Stomach (tissue), 4 donors: ENCODE measurements at regions not wholly inside any gene's neighbourhood (a gene's known extent, or its start where the extent isn't known, plus 50 kb on each side); places are given as distances from the start of the nearest gene placed in this dataset.
"Not testable (repeated sequence)": the region's sequence is repeated elsewhere in the genome, so short reads cannot be mapped to it uniquely, and the experiment has no call there.

Experiments
- CTCF ChIP-seq, 7 experiments: fragments of 450-650 bp in 4 of 7; fragments of 200-600 bp in 3 of 7; sonication (generic) in 3 of 7; IDR thresholded peaks; one replicate each; pipeline ENCODE4 v1.5.1; 2016 to 2019; ENCODE audit warnings: antibody characterized with exemption in 7 of 7, control low read depth in 2 of 7, mild to moderate bottlenecking in 1 of 7
- EP300 ChIP-seq: sonication (generic); formaldehyde crosslinking; IDR thresholded peaks from one replicate; pipeline ENCODE4 v1.6.1; 2017; ENCODE audit warnings: antibody characterized with exemption
- POLR2A ChIP-seq, 4 donors: fragments of 450-650 bp; IDR thresholded peaks; one replicate each; pipeline ENCODE4 v1.6.1; 2016; ENCODE audit warnings: antibody characterized with exemption in 4 of 4, control low read depth in 2 of 4, mild to moderate bottlenecking in 1 of 4, moderate library complexity in 1 of 4
- POLR2AphosphoS5 ChIP-seq, 3 donors: sonication (generic); formaldehyde crosslinking; IDR thresholded peaks; one replicate each; pipeline ENCODE4 v1.6.1; 2016; ENCODE audit warnings: antibody characterized with exemption in 3 of 3

GRCh38 chr14:49243777-49244176, 342.4 kb downstream of the RPS29 start:
- not testable (repeated sequence) for TF ChIP-seq CTCF (IDR thresholded peaks at IDR 0.05); POLR2A (IDR thresholded peaks at IDR 0.05); POLR2AphosphoS5 (IDR thresholded peaks at IDR 0.05); EP300
